NB4 (cell line): ENCODE measurements at regions not wholly inside any gene's neighbourhood (a gene's known extent, or its start where the extent isn't known, plus 50 kb on each side); places are given as distances from the start of the nearest gene placed in this dataset.

Experiments used
- CTCF ChIP-seq: IDR thresholded peaks from one replicate; pipeline ENCODE4 v1.5.1; 2012; ENCODE audit warnings: low read depth, low read length
- MAX ChIP-seq: IDR thresholded peaks from 2 replicates; pipeline ENCODE4 v1.6.1; 2011; ENCODE audit warnings: low read depth, low read length
- POLR2A ChIP-seq: IDR thresholded peaks from 2 replicates; pipeline ENCODE4 v1.6.1; 2011; ENCODE audit warnings: mild to moderate bottlenecking; ENCODE audit not compliant: insufficient read length; ENCODE audit errors: extremely low read depth

- TF ChIP-seq POLR2A (no peak), CTCF (no peak), MAX (no peak)
Measured at GRCh38 chr12:66736931-66737330, 58.1 kb upstream of the GRIP1 start.
